GM12874 (cell line): ENCODE measurements at regions not wholly inside any gene's neighbourhood (a gene's known extent, or its start where the extent isn't known, plus 50 kb on each side); places are given as distances from the start of the nearest gene placed in this dataset.

Experiments
- CTCF ChIP-seq: IDR thresholded peaks from 2 replicates; pipeline ENCODE4 v1.5.1; 2011; ENCODE audit warnings: low read depth, mild to moderate bottlenecking, control low read depth, low read length, moderate library complexity; ENCODE audit not compliant: insufficient read depth

GRCh38 chr2:71827973-71828372, 319.7 kb downstream of the CYP26B1 start:
- no peak for TF ChIP-seq CTCF

- TF ChIP-seq CTCF = no peak
Measured at GRCh38 chr2:71827524-71827901, 320.1 kb downstream of the CYP26B1 start.

- no peak for TF ChIP-seq CTCF
Measured at GRCh38 chr2:71826826-71827523, 320.7 kb downstream of the CYP26B1 start.

DNA sequence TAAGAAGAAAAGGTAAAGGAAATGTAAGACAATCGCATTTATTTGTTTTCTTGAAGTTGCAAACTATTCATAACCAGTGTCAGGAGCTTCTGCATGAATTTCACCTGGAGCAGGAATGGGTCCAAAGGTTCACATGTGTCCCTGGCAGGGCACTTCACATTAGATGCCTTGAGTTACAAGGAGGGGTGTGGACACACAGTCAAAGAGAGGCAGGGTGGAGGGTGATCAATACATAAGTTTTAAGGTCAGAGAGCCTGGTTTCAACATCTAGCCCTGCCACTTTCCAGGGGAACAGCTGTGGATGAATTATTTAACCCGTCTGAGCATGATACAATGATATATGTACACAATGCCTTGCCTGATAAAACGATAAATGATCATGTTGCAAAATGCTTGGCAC, 321.4 kb downstream of the CYP26B1 start:
- TF ChIP-seq CTCF = no peak

DNA sequence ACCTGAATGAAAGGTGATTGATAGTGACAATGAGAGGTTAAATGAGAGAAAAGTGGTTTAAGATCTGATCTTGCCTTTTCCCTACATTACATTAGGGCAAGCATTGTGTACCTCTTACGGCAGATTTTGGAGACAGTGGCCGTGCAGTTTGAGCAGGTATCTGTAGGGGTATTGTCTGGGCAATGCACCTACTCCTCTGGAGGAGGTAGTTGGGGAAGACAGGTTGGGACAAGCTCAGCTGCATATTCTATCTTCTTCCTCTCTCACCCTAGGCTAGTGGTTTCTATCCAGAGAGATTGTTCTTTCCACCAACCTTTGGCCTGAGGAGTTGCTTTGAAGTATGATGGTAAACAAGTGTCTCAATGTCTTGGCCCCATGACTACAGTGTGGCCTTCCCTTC, 323.2 kb downstream of the CYP26B1 start:
- no peak for TF ChIP-seq CTCF

DNA sequence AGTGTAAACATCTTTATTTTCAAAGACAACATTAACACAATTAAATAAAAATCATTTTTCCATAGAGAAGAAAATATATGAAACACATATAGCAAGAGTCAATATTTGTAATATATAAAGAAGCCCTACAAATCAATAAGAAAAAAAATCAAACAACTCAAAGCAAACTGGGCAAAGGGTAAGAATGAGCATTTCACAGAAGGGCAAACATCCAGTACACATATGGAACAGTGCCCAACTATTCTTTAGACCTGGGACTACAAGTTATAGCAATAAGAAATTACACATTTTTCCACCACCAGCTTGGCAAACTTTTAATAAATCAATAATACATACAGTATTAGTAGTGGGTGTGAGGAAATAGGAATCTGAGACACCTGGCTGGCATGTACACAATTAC, 324.1 kb downstream of the CYP26B1 start:
- TF ChIP-seq CTCF = no peak

- TF ChIP-seq CTCF = no peak
Measured at GRCh38 chr2:71822463-71822862, 325.2 kb downstream of the CYP26B1 start.
